Keratinocyte (primary cell): ENCODE measurements at regions not wholly inside any gene's neighbourhood (a gene's known extent, or its start where the extent isn't known, plus 50 kb on each side); places are given as distances from the start of the nearest gene placed in this dataset.

Experiments used
- DNase-seq: peaks from one replicate; pipeline ENCODE4 v3.0.0-alpha.2; 2011; ENCODE audit warnings: low read depth, missing footprints, low spot score
- FAIRE-seq: peaks from 2 replicates; lab custom pipeline; 2011; peaks lifted over from hg19 to GRCh38; lab: Jason Lieb, UNC
- H2AFZ ChIP-seq: 2 replicates; pipeline ENCODE4 v1.6.0; 2012; ENCODE audit warnings: low read length, control low read depth, inconsistent platforms; ENCODE audit not compliant: control insufficient read depth
- H3K27ac ChIP-seq: 2 replicates; pipeline ENCODE4 v1.5.1; 2011; ENCODE audit warnings: low read length; ENCODE audit not compliant: control insufficient read depth, insufficient read depth
- H3K27me3 ChIP-seq: 3 replicates; pipeline ENCODE4 v1.6.0; 2011; ENCODE audit warnings: low read length; ENCODE audit not compliant: control insufficient read depth, insufficient read depth; ENCODE audit errors: extremely low read depth
- H3K36me3 ChIP-seq, 2 experiments: 2 replicates in 1 of 2; 3 replicates in 1 of 2; pipeline ENCODE4 v1.5.1; 2011; ENCODE audit warnings: low read length in 2 of 2, mild to moderate bottlenecking in 1 of 2; ENCODE audit not compliant: control insufficient read depth in 2 of 2, insufficient read depth in 2 of 2; ENCODE audit errors: extremely low read depth in 1 of 2
- H3K4me1 ChIP-seq: 3 replicates; pipeline ENCODE4 v1.5.1; 2011; ENCODE audit warnings: low read length; ENCODE audit not compliant: control insufficient read depth, insufficient read depth; ENCODE audit errors: extremely low read depth
- H3K4me2 ChIP-seq: 3 replicates; pipeline ENCODE4 v1.6.0; 2011; ENCODE audit warnings: low read depth, low read length; ENCODE audit not compliant: control insufficient read depth, insufficient read depth; ENCODE audit errors: extremely low read depth
- H3K4me3 ChIP-seq, 3 experiments: fragments of 200-600 bp in 1 of 3; sonication (generic) in 1 of 3; 2 replicates in 2 of 3; 3 replicates in 1 of 3; pipeline ENCODE4 v1.5.1; 2011 to 2016; ENCODE audit warnings: low read length in 3 of 3, mild to moderate bottlenecking in 3 of 3, control low read depth in 2 of 3, inconsistent platforms in 1 of 3, low read depth in 1 of 3, mixed read lengths in 1 of 3, mixed run types in 1 of 3, moderate library complexity in 1 of 3; ENCODE audit not compliant: control insufficient read depth in 2 of 3, insufficient read depth in 2 of 3; ENCODE audit errors: extremely low read depth in 1 of 3
- H3K79me2 ChIP-seq: 2 replicates; pipeline ENCODE4 v1.6.0; 2012; ENCODE audit warnings: low read length; ENCODE audit not compliant: control insufficient read depth, insufficient read depth
- H3K9ac ChIP-seq: 3 replicates; pipeline ENCODE4 v1.6.0; 2011; ENCODE audit warnings: low read length; ENCODE audit not compliant: control insufficient read depth, insufficient read depth; ENCODE audit errors: extremely low read depth
- H3K9me1 ChIP-seq: 3 replicates; pipeline ENCODE4 v1.6.0; 2011; ENCODE audit warnings: low read length; ENCODE audit not compliant: control insufficient read depth, insufficient read depth; ENCODE audit errors: extremely low read depth
- H3K9me3 ChIP-seq: 2 replicates; pipeline ENCODE4 v1.5.1; 2012; ENCODE audit warnings: low read depth, low read length; ENCODE audit not compliant: control insufficient read depth
- H4K20me1 ChIP-seq: 3 replicates; pipeline ENCODE4 v1.6.0; 2011; ENCODE audit warnings: low read length; ENCODE audit not compliant: control insufficient read depth, insufficient read depth; ENCODE audit errors: extremely low read depth
- EZH2 ChIP-seq: IDR thresholded peaks from one replicate; pipeline ENCODE4 v1.6.1; 2012; ENCODE audit warnings: inconsistent platforms, mild to moderate bottlenecking, low read length, moderate library complexity
- dilution Hi-C: fragments of 300-500 bp; cut with MboI; formaldehyde crosslinking; loops from one replicate; pipeline ENCODE4 v1.7.0; 2020; ENCODE audit warnings: low sequenced_read_pairs; ENCODE audit not compliant: extremely low pct_ligation_motif_present
- TF ChIP-seq, protein P1 (sequence below), 3 experiments: IDR thresholded peaks in 1 of 3; conservative IDR thresholded peaks in 1 of 3; optimal IDR thresholded peaks in 1 of 3; 2 replicates in 2 of 3; 3 replicates in 1 of 3; pipeline versions ENCODE3 to v1.5.1; 2011; ENCODE audit warnings: low read length in 3 of 3, mild to moderate bottlenecking in 3 of 3, moderate library complexity in 2 of 3, control low read depth in 1 of 3, inconsistent platforms in 1 of 3; ENCODE audit not compliant: insufficient read depth in 2 of 3; ENCODE audit errors: extremely low read depth in 1 of 3

DNA sequence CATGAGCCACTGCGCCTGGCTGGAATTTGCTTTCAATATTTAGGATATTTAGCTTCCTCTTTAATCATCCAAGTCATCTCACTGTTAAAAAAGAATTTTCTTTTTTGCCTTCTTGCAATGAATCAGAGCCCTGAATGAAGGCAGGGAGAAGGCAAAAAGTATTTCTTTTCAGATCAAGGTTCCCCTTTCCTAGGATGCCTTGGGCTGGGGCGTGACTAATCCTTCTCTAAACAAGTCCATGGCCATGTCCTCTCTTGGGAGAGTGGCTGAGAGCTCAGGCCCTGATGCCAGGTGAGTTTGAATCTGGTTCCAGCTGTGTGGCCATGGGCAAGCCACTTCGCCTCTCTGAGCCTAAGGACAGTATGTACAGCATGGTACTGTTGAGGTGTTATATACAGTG, 84.8 kb upstream of the NEURL1B start:
- Histone ChIP-seq H3K36me3 (no peaks in the 10 kb centered on the region), H3K9me3 (no peaks in the 10 kb centered on the region), H2AFZ (no peak overlapping the region), H3K79me2 (no peaks in the 10 kb centered on the region), H3K27ac (no peak overlapping the region), H3K4me2 (no peak overlapping the region), H3K27me3 (peaks cover 15% of the 10 kb centered on the region), H4K20me1 (no peaks in the 10 kb centered on the region), H3K9me1 (no peaks in the 10 kb centered on the region), H3K9ac (no peak overlapping the region), H3K4me3 (no peak overlapping the region), H3K4me1 (peaks cover 12% of the 10 kb centered on the region)
- dilution Hi-C loops = no loop called here
- no peak for FAIRE-seq
- DNase-seq = no peak
- TF ChIP-seq, protein P1, sequence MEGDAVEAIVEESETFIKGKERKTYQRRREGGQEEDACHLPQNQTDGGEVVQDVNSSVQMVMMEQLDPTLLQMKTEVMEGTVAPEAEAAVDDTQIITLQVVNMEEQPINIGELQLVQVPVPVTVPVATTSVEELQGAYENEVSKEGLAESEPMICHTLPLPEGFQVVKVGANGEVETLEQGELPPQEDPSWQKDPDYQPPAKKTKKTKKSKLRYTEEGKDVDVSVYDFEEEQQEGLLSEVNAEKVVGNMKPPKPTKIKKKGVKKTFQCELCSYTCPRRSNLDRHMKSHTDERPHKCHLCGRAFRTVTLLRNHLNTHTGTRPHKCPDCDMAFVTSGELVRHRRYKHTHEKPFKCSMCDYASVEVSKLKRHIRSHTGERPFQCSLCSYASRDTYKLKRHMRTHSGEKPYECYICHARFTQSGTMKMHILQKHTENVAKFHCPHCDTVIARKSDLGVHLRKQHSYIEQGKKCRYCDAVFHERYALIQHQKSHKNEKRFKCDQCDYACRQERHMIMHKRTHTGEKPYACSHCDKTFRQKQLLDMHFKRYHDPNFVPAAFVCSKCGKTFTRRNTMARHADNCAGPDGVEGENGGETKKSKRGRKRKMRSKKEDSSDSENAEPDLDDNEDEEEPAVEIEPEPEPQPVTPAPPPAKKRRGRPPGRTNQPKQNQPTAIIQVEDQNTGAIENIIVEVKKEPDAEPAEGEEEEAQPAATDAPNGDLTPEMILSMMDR (optimal IDR thresholded peaks at IDR 0.05 in 1 of 3, IDR thresholded peaks at IDR 0.05 in 1 of 3, conservative IDR thresholded peaks at IDR 0.05 in 1 of 3; ENCODE audit: extremely low read depth in 1 of 3, insufficient read depth in 2 of 3, low read length in 3 of 3) = no peak
- no peak for TF ChIP-seq EZH2

DNA sequence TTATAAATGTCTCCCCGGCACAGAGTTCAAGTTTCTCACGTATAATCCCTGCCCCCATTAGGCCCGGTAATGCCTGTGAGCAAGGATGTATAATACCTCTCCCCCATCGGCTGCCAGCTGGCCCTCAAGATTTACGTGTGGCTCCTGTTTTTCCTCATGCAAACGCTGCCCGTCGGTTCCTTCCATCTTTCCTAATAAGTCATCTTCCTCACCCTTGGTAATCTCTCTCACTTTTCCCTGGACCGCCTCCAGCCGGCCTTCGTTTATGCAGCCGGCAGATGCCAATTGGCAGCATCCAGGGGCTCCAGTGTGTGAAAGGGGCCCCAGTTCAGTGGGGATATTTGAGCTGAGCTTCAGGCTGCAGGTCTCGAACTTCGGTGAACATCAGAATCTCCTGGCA, 86.5 kb upstream of the NEURL1B start:
- H3K4me1 ChIP-seq = peaks cover 4% of the 10 kb centered on the region
- no peak overlapping the region for H3K27ac ChIP-seq
- no peaks in the 10 kb centered on the region for H3K36me3 ChIP-seq
- H3K9me1 ChIP-seq = no peaks in the 10 kb centered on the region
- no peak for TF ChIP-seq EZH2
- TF ChIP-seq, protein P1 (optimal IDR thresholded peaks at IDR 0.05 in 1 of 3, IDR thresholded peaks at IDR 0.05 in 1 of 3, conservative IDR thresholded peaks at IDR 0.05 in 1 of 3; ENCODE audit: extremely low read depth in 1 of 3, insufficient read depth in 2 of 3, low read length in 3 of 3) = no peak
- H3K9me3 ChIP-seq = no peaks in the 10 kb centered on the region
- H3K9ac ChIP-seq = no peak overlapping the region
- H3K79me2 ChIP-seq = no peaks in the 10 kb centered on the region
- no peak overlapping the region for H2AFZ ChIP-seq
- no peaks in the 10 kb centered on the region for H4K20me1 ChIP-seq
- no peak overlapping the region for H3K4me3 ChIP-seq
- dilution Hi-C loops = no loop called here
- H3K4me2 ChIP-seq = no peak overlapping the region
- H3K27me3 ChIP-seq = peaks cover 15% of the 10 kb centered on the region
- no peak for FAIRE-seq
- no peak for DNase-seq
